ENCODE measurements at regions not wholly inside any gene's neighbourhood (a gene's known extent, or its start where the extent isn't known, plus 50 kb on each side); places are given as distances from the start of the nearest gene placed in this dataset.
"Not testable (repeated sequence)": the region's sequence is repeated elsewhere in the genome, so short reads cannot be mapped to it uniquely, and the experiment has no call there.

DNA sequence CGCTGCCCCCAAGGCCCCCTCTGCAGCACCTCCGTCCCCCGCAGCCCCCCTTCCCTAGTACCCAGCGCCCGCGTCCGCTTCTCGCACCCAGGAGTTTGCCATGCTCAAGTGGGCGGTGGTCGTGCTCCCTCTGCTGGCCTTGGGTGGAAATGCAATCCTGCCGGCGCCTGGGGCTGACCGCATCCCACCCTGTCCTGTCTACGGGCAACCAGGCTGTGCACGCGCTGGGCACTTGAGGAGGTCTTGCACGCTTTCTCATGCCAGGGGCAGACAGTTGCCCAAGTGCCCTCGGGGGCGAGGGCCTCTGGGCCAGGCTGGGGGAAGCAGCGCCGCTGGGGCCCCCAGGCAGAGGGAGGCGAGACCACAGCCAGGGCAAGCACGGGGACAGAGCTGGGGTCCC, 1450.7 kb upstream of the TPTE start:
- peak; percentile 52 for DNase-seq

DNA sequence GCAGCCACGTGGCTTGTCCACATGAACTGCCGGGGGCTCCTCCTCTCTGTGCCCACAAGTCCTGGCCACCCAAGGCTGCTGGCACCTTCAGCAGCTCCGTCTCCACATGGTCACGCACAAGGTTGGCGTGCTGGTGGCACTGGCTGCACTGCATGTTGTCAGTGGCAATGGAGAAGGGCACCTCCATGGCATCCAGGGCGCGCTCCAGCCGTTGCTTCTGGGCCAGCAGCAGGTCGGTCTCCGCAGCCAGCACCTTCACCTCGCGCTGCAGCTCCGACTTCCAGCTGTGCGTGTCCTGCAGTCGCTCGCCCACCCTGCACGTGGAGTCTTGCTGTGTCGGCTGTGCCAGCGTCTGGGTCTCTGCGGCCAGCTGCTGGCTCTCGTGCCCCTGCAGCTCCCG, 1448.4 kb upstream of the TPTE start:
- not testable (repeated sequence) for DNase-seq

DNA sequence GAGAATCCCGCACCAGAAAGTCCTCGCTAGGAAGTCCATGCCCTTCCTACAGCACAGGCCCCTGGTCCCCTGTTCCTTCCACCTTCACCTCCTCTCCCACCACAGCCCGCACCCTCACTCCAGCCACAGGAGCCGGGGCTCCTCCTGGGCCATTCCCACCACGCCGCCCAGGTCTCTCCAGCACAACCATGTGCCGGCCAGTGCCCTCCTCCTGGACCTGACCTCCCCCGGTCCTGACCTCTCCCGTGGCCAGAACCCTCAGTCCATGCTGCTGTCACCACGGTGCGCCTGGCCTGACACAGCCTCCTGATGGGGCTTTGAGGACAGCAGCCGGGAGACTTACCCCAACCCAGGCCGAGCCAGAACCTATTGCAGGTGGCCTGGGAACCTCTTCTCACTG, 1446.6 kb upstream of the TPTE start:
- not testable (repeated sequence) for DNase-seq

DNA sequence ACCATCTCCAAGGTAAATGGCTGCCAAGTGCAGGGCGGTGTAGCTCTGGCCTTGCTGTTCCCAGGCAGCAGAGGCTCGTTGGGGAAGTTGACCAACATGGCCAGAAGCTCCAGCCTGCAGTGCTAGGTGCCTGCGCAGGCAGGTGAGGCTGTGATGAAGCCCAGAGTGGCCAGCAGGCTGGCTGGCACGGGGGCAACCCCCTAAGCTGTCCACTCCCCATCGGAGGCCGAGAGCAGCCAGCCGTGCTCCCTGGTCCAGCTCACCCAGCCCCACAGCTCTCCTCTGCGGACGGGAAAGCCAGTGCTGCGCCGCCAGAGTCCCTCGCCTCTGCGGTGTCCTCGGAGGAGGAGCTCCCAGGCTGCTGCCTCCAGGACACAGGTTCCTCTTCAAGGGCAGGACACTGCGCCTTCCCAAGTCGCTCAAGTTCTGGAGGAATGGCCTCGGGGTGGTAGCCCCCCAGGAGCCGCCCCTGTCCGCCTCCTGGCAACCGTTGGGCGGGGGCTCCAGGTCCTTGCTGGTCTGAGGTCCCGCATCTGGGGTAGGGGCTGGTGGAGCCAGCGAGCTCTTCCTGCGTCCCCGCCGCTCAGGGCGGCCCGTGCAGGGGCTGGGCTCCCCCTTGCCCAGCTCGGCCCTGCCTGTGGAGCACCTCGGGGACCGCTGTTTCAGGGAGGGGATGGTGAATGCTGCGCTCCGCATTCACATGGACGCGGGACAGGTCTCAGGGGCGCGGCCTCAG, 1438.1 kb upstream of the TPTE start:
- DNase-seq, result not testable (repeated sequence)

DNA sequence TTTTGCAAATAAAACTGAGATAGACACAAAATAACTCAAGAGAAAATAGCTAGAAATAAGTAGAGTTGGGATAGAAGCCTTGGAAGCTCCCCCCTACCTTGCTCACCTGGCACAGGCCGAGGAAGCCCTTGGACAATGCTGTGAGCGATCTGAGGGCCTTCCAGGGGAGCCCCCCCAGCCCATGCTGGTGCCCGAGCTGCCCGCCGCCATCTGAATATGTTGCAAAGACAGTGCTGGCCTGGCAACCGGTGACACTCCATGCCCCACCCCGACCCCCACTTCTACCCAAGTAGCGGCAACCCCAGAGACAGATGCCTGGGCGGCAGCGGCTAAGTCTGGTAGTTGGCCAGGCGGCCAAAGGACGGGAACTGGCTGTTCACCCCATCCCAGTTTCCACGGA, 1435.1 kb upstream of the TPTE start:
- DNase-seq, result not testable (repeated sequence)

DNA sequence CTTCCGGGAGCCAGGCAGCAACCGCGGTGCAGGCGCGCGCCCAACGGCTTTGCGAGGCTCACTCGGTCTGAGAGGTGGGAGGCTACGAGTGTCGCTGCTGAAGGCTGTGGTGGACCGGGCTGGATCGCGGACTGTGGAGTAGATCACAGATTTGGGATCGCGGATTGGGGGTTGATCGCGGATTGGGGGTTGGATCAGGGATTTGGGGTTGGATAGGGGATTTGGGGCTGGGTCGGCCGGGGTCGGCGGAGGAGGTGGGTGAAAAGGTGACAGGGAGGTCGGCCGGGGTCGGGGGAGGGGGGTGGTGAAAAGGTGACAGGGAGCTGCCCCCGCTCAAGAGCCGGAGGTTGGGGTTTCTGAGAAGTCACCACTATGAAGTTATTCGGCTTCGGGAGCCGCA, 1433.6 kb upstream of the TPTE start:
- not testable (repeated sequence) for DNase-seq

- not testable (repeated sequence) for DNase-seq
Measured at GRCh38 chr21:9129741-9130140, 1391.6 kb upstream of the TPTE start.

DNA sequence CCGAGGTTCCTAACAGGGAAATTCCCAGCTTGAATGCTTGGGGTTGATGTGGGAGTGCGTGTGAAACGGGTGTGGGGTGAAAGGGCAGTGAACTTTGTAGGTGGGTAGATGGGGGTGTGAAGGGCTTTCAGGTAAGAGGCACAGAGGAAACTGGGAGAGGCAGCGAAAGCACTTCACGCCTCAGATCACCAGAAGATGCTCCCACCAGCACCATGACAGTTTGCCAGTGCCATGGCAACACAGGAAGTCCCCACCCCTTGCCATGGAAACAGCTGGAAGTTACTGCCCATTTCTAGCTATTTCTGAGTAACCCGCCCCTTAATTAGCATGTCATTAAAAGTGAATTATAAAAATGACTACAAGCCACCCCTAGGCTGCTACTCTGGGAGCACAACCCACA, 1390.6 kb upstream of the TPTE start:
- not testable (repeated sequence) for DNase-seq
